NB4 (cell line): ENCODE measurements at regions not wholly inside any gene's neighbourhood (a gene's known extent, or its start where the extent isn't known, plus 50 kb on each side); places are given as distances from the start of the nearest gene placed in this dataset.
"Not testable (repeated sequence)": the region's sequence is repeated elsewhere in the genome, so short reads cannot be mapped to it uniquely, and the experiment has no call there.

Source experiments
- DNase-seq: peaks from one replicate; pipeline ENCODE4 v3.0.0; 2010; ENCODE audit warnings: low read depth
- H3K4me3 ChIP-seq: one replicate; pipeline ENCODE4 v1.5.1; 2011; ENCODE audit warnings: mild to moderate bottlenecking, low read depth, low read length, moderate library complexity
- CTCF ChIP-seq: IDR thresholded peaks from one replicate; pipeline ENCODE4 v1.5.1; 2012; ENCODE audit warnings: low read depth, low read length
- MYC ChIP-seq: IDR thresholded peaks from 2 replicates; pipeline ENCODE4 v1.6.1; 2011; ENCODE audit warnings: low read depth, low read length
- POLR2A ChIP-seq: IDR thresholded peaks from 2 replicates; pipeline ENCODE4 v1.6.1; 2011; ENCODE audit warnings: mild to moderate bottlenecking; ENCODE audit not compliant: insufficient read length; ENCODE audit errors: extremely low read depth
- TF ChIP-seq, protein P1 (sequence below): IDR thresholded peaks from 2 replicates; pipeline ENCODE4 v1.6.1; 2011; ENCODE audit warnings: low read depth, low read length

GRCh38 chr17:22303096-22303495 is 610.8 kb downstream of the KCNJ18 start:
- no peak for DNase-seq
- no peak for TF ChIP-seq MYC
- TF ChIP-seq, protein P1, sequence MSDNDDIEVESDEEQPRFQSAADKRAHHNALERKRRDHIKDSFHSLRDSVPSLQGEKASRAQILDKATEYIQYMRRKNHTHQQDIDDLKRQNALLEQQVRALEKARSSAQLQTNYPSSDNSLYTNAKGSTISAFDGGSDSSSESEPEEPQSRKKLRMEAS: no peak
- no peak for TF ChIP-seq POLR2A
- TF ChIP-seq CTCF: no peak
- H3K4me3 ChIP-seq: no peak overlapping the region

- no peak for DNase-seq
- H3K4me3 ChIP-seq: no peak overlapping the region
- TF ChIP-seq CTCF (no peak), MYC (no peak), POLR2A (no peak)
- TF ChIP-seq, protein P1: no peak
These were observed 611.5 kb downstream of the KCNJ18 start for GRCh38 chr17:22303865-22304264.

GRCh38 chr17:22304667-22305303 is 612.5 kb downstream of the KCNJ18 start:
- no peak for DNase-seq
- TF ChIP-seq, protein P1: no peak
- TF ChIP-seq CTCF (no peak), MYC (no peak), POLR2A (no peak)
- no peak overlapping the region for H3K4me3 ChIP-seq

GRCh38 chr17:22305356-22306071 is 613.2 kb downstream of the KCNJ18 start:
- no peak for DNase-seq
- TF ChIP-seq CTCF: no peak
- TF ChIP-seq, protein P1: no peak
- TF ChIP-seq MYC: no peak
- no peak for TF ChIP-seq POLR2A
- H3K4me3 ChIP-seq: no peak overlapping the region

- not testable (repeated sequence) for DNase-seq, H3K4me3 ChIP-seq
These were observed 618.0 kb downstream of the KCNJ18 start for GRCh38 chr17:22310292-22310691.

DNA sequence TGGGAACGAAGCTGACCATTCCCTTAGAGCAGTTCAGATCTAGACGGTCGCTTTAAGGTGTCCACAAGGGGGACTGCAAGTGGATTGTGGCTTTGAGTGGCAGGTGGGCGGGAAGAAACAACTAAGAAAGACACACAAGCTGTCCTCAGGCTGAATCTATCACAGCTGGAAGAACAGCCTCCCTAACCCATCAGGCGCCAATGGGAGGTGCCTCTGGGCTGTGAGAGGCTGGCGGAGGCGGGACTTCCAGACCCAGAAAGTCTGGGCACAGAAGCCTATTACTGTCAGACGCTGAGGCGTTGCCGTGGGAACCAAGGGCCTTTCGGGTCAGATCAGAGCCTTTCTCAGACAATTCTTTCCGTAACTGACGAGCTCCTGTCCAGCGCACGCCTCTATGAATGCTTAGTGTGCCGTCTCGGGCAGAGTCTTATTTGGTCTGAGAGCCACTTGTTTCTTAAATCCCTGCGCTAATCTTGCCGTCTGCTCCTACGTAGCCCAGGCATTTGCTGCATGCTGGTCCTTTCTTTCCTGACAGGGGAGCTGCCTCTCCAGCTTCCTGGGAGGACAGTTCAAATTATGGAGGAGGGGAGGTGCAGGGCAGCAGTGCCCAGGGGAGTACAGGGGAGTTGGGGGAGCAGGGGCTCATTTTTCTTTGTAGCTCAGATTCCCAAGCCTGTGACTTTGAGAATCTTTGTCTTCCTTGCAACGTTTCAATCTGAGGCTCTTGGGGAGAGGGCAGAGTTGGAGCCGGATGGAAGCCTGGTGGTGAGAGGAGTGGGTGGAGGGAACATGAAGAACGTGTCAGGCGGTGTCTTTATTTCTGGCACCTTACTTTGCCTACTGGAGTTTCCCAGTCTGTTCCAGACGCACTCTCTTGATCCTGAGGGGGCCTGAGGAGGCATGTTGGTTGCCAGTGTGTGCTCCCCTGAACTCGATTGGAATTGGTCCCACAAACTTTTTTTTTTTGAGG is 618.7 kb downstream of the KCNJ18 start:
- peak; percentile 20 for DNase-seq
- H3K4me3 ChIP-seq: no peak overlapping the region
- TF ChIP-seq MYC (no peak), POLR2A (no peak), CTCF (peak; percentile 1)
- TF ChIP-seq, protein P1: no peak

DNA sequence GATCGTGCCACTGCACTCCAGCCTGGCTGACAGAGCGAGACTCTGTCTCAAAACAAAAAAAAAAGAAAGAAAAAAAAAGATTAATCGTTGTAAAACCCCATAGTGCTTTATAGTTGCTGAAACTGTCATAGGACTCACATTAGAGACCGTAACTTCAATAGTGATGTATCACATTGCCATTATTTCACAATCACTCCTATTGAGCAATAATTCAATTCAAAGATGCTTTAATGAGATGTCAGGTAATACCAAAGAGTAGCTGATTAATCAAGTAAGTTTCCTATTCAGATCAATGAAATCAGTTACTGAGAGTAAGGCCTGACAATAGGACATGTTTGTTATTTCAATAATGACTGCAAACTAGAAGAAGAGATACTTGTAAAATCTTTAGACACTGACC is 628.7 kb downstream of the KCNJ18 start:
- not testable (repeated sequence) for DNase-seq

DNA sequence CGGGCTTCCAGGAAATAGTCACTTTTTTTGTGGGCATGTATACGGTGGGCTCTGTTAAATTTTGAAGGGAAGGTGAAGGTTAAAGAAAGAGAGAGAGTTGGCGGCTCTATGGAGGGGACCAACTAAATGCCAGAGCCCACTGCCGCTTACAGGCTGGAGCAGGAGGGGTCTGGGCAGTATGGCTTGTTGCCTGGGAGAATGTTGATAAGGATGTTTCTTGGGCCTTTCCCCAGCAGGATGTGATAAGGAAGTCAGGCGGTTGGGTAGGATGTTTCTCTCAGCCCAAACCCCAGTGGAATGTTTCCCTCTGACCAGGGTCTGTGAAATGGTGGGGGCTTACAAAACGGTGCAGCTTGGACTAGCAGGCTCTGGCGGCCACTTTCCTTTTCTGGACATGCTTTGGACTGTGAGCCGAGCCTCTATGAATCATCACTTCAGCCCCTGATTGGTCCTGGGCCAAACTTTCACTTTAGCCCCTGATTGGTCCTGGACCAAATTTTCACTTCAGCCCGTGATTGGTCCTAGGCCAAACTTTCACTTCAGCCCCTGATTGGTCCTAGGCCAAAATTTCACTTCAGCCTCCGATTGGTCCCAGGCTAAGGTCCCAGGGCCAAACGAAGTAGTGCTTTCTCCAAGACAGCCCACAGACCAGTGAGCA is 630.7 kb downstream of the KCNJ18 start:
- H3K4me3 ChIP-seq, DNase-seq: not testable (repeated sequence)

More for the DNA sequence above, 628.7 kb downstream of the KCNJ18 start:
- H3K4me3 ChIP-seq: not testable (repeated sequence)
